Loucy (cell line): ENCODE measurements at regions not wholly inside any gene's neighbourhood (a gene's known extent, or its start where the extent isn't known, plus 50 kb on each side); places are given as distances from the start of the nearest gene placed in this dataset.

Experiments used
- H2AFZ ChIP-seq: fragments of 200-600 bp; sonication (generic); 2 replicates; pipeline ENCODE4 v1.6.0; 2016; ENCODE audit warnings: antibody characterized with exemption, mild to moderate bottlenecking, low read length, moderate library complexity
- H3F3A ChIP-seq: fragments of 200-600 bp; 2 replicates; pipeline ENCODE4 v1.6.0; 2016; ENCODE audit warnings: antibody characterized with exemption, low read depth, mild to moderate bottlenecking
- H3K27me3 ChIP-seq: fragments of 200-600 bp; sonication (generic); 2 replicates; pipeline ENCODE4 v1.6.1; 2014; ENCODE audit warnings: low read length, mild to moderate bottlenecking; ENCODE audit not compliant: insufficient read depth, poor library complexity, severe bottlenecking
- H3K36me3 ChIP-seq: fragments of 200-600 bp; sonication (generic); 2 replicates; pipeline ENCODE4 v1.6.1; 2016; ENCODE audit warnings: low read length; ENCODE audit not compliant: insufficient read depth
- H3K4me1 ChIP-seq: fragments of 200-600 bp; sonication (generic); 2 replicates; pipeline ENCODE4 v1.5.1; 2014; ENCODE audit warnings: low read length, mild to moderate bottlenecking; ENCODE audit not compliant: insufficient read depth, poor library complexity, severe bottlenecking
- H3K4me2 ChIP-seq: fragments of 200-600 bp; sonication (generic); 2 replicates; pipeline ENCODE4 v1.6.0; 2014; ENCODE audit warnings: antibody characterized with exemption, low read length, low read depth, mild to moderate bottlenecking; ENCODE audit not compliant: poor library complexity, severe bottlenecking
- H3K4me3 ChIP-seq: fragments of 200-600 bp; sonication (generic); 2 replicates; pipeline ENCODE4 v1.5.1; 2014; ENCODE audit warnings: low read length, mild to moderate bottlenecking, mixed read lengths; ENCODE audit not compliant: poor library complexity, severe bottlenecking
- H3K79me2 ChIP-seq: fragments of 200-600 bp; sonication (generic); 2 replicates; pipeline ENCODE4 v1.6.1; 2014; ENCODE audit warnings: low read length; ENCODE audit not compliant: insufficient read depth
- H3K9ac ChIP-seq: fragments of 200-600 bp; sonication (generic); 2 replicates; pipeline ENCODE4 v1.6.0; 2014; ENCODE audit warnings: mild to moderate bottlenecking, low read depth, low read length, moderate library complexity; ENCODE audit not compliant: poor library complexity, severe bottlenecking
- H3K9me2 ChIP-seq: fragments of 200-600 bp; sonication (generic); replicated peaks from 2 replicates; pipeline ENCODE4 v1.6.1; 2016; ENCODE audit warnings: low read depth, low read length, mixed read lengths
- H3K9me3 ChIP-seq: fragments of 200-600 bp; sonication (generic); 2 replicates; pipeline ENCODE4 v1.6.1; 2014; ENCODE audit warnings: mild to moderate bottlenecking, antibody characterized with exemption, low read length, low read depth; ENCODE audit not compliant: insufficient read depth
- H4K20me1 ChIP-seq: fragments of 200-600 bp; sonication (generic); 2 replicates; pipeline ENCODE4 v1.6.0; 2014; ENCODE audit warnings: antibody characterized with exemption, low read length, mild to moderate bottlenecking; ENCODE audit not compliant: insufficient read depth, poor library complexity, severe bottlenecking
- EZH2phosphoT487 ChIP-seq: fragments of 200-600 bp; IDR thresholded peaks from 2 replicates; pipeline ENCODE4 v1.6.1; 2018; ENCODE audit warnings: antibody characterized with exemption, mild to moderate bottlenecking, moderate library complexity, borderline replicate concordance
- TF ChIP-seq, protein P1 (sequence below): fragments of 200-600 bp; sonication (generic); conservative IDR thresholded peaks from 2 replicates; pipeline ENCODE4 v1.5.1; 2014; ENCODE audit warnings: mild to moderate bottlenecking, antibody characterized with exemption, low read length

GRCh38 chr4:62683799-62684566 is 1483.9 kb downstream of the ADGRL3 start:
- Histone ChIP-seq H3K4me1 (no peaks in the 10 kb centered on the region), H3K9me2 (no peaks in the 10 kb centered on the region), H3K9ac (no peak overlapping the region), H3K4me2 (no peak overlapping the region), H3K4me3 (no peak overlapping the region), H3F3A (no peaks in the 10 kb centered on the region), H3K27me3 (no peaks in the 10 kb centered on the region), H3K9me3 (no peaks in the 10 kb centered on the region), H3K79me2 (no peaks in the 10 kb centered on the region), H2AFZ (no peak overlapping the region), H4K20me1 (no peaks in the 10 kb centered on the region), H3K36me3 (no peaks in the 10 kb centered on the region)
- TF ChIP-seq, protein P1, sequence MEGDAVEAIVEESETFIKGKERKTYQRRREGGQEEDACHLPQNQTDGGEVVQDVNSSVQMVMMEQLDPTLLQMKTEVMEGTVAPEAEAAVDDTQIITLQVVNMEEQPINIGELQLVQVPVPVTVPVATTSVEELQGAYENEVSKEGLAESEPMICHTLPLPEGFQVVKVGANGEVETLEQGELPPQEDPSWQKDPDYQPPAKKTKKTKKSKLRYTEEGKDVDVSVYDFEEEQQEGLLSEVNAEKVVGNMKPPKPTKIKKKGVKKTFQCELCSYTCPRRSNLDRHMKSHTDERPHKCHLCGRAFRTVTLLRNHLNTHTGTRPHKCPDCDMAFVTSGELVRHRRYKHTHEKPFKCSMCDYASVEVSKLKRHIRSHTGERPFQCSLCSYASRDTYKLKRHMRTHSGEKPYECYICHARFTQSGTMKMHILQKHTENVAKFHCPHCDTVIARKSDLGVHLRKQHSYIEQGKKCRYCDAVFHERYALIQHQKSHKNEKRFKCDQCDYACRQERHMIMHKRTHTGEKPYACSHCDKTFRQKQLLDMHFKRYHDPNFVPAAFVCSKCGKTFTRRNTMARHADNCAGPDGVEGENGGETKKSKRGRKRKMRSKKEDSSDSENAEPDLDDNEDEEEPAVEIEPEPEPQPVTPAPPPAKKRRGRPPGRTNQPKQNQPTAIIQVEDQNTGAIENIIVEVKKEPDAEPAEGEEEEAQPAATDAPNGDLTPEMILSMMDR = no peak
- no peak for TF ChIP-seq EZH2phosphoT487

GRCh38 chr4:62676962-62677361 is 1476.8 kb downstream of the ADGRL3 start:
- H3K36me3 ChIP-seq = no peaks in the 10 kb centered on the region
- no peak overlapping the region for H2AFZ ChIP-seq
- H3K4me1 ChIP-seq = no peaks in the 10 kb centered on the region
- H3K9ac ChIP-seq = no peak overlapping the region
- no peaks in the 10 kb centered on the region for H4K20me1 ChIP-seq
- no peak overlapping the region for H3K4me3 ChIP-seq
- no peaks in the 10 kb centered on the region for H3F3A ChIP-seq
- no peaks in the 10 kb centered on the region for H3K9me3 ChIP-seq
- TF ChIP-seq, protein P1 = no peak
- no peak for TF ChIP-seq EZH2phosphoT487
- H3K9me2 ChIP-seq = no peaks in the 10 kb centered on the region
- no peaks in the 10 kb centered on the region for H3K27me3 ChIP-seq
- H3K4me2 ChIP-seq = no peak overlapping the region
- no peaks in the 10 kb centered on the region for H3K79me2 ChIP-seq

DNA sequence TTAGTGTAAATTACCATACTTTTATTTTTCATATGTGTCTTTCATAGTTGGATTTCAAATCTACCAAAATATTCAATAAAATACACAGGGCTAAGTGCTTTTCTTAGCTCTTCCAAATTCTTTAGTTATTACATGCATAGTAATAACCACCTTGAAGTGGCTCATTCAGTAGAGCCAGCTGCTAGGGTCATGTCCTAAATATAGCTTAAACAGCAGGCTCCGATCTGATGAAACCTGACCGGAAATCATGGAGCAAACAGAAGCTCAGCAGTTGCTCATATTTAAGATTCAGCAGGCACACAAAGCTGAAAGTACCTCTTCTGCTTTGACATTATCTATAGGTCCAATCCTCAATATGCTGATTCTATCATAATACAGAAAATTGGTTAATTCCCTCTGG is 1470.4 kb downstream of the ADGRL3 start:
- Histone ChIP-seq H3K9me2 (0 out of 2 replicates have a peak, but pooled peaks cover 4% of the 10 kb centered on the region), H3K9ac (no peak overlapping the region)
- TF ChIP-seq EZH2phosphoT487 = no peak
- TF ChIP-seq, protein P1 = no peak

More for the DNA sequence above, 1470.4 kb downstream of the ADGRL3 start:
- H4K20me1 ChIP-seq = no peaks in the 10 kb centered on the region
- no peaks in the 10 kb centered on the region for H3K9me3 ChIP-seq
- H3K36me3 ChIP-seq = no peaks in the 10 kb centered on the region
- no peaks in the 10 kb centered on the region for H3K4me1 ChIP-seq
- H3K4me3 ChIP-seq = no peak overlapping the region
- H3K4me2 ChIP-seq = no peak overlapping the region
- H3F3A ChIP-seq = no peaks in the 10 kb centered on the region
- H3K27me3 ChIP-seq = no peaks in the 10 kb centered on the region
- H3K79me2 ChIP-seq = no peaks in the 10 kb centered on the region
- no peak overlapping the region for H2AFZ ChIP-seq
